Suprapubic skin (tissue), 4 donors: ENCODE measurements at regions not wholly inside any gene's neighbourhood (a gene's known extent, or its start where the extent isn't known, plus 50 kb on each side); places are given as distances from the start of the nearest gene placed in this dataset.

Source experiments
- CTCF ChIP-seq, 2 donors: fragments of 200-600 bp in 1 of 2; fragments of 450-650 bp in 1 of 2; sonication (generic) in 1 of 2; IDR thresholded peaks; one replicate each; pipeline ENCODE4 v1.5.1; 2016 to 2019; ENCODE audit warnings: antibody characterized with exemption in 2 of 2, mild to moderate bottlenecking in 1 of 2, moderate library complexity in 1 of 2
- EP300 ChIP-seq: sonication (generic); formaldehyde crosslinking; IDR thresholded peaks from one replicate; pipeline ENCODE4 v1.6.1; 2017; ENCODE audit warnings: antibody characterized with exemption
- POLR2AphosphoS5 ChIP-seq, 3 donors: sonication (generic); formaldehyde crosslinking; IDR thresholded peaks; one replicate each; pipeline ENCODE4 v1.6.1; 2017; ENCODE audit warnings: antibody characterized with exemption in 3 of 3

GRCh38 chr13:18233783-18234299, 947.8 kb downstream of the TUBA3C start:
- no peak for TF ChIP-seq CTCF (IDR thresholded peaks at IDR 0.05)
- TF ChIP-seq EP300, result no peak
- TF ChIP-seq POLR2AphosphoS5 (IDR thresholded peaks at IDR 0.05), result no peak
